ENCODE measurements at regions not wholly inside any gene's neighbourhood (a gene's known extent, or its start where the extent isn't known, plus 50 kb on each side); places are given as distances from the start of the nearest gene placed in this dataset.

DNA sequence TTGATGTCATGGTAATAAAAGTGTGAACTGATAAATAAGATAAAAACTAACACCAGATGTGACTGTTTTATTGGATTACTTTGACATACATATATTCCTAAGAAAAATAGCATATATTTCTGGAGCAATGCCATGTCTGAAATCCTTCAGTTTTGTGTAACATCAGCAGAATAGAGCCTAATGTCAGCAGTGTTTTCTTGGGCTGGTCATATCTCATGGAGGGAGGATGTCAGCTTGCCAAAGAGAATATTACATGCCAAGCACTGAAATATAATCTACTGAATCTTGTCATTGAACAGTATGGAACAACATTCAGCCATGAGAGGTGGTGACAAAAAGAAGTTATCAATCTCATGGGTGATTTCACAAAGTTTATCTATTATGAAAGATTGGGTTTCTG is 220.3 kb downstream of the KLHL28 start:
- no TSS peak for BruUV-seq (replicated peaks)

DNA sequence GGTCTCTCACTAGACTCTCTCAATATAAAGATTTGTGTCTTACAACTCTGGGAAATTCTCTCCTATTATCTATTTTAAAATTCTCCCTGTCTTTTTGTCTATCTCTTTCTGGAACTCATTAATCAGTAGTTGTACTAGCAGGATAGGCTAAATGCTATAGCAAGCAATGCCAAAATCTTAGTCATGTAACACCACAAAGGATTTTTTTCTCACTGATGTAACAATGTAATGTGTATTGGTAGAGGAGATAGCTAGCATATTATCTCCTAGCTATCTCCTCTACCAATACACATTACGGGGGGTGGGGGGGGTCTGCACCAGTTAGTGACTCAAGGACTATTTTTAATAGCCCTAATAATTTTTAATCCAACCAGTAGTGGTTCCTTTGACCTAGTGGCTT is 225.4 kb downstream of the KLHL28 start:
- intact Hi-C loops (cut with micrococcal nuclease; ENCODE audit: unreplicated experiment) = no loop called here
- Histone ChIP-seq H3K36me3 (ENCODE audit: insufficient read depth, low read length, poor library complexity, severe bottlenecking) (no peaks in the 10 kb centered on the region), H3K9me3 (ENCODE audit: low read depth, low read length, poor library complexity, severe bottlenecking) (no peaks in the 10 kb centered on the region), H3K4me1 (ENCODE audit: insufficient read depth, low read length, poor library complexity, severe bottlenecking) (no peaks in the 10 kb centered on the region), H3K4me3 (ENCODE audit: low read depth, low read length, poor library complexity, severe bottlenecking) (no peak overlapping the region), H3K27ac (ENCODE audit: low read depth, low read length, poor library complexity, severe bottlenecking) (no peak overlapping the region), H3K27me3 (replicated peaks; ENCODE audit: insufficient read depth, low read depth, low read length, poor library complexity) (no peaks in the 10 kb centered on the region)
- CTCF ChIA-PET = no interaction called here
- POLR2A ChIA-PET (ENCODE audit: low non-redundant PET) = no interaction called here
- no peak for DNase-seq (ENCODE audit: low spot score)
- TF ChIP-seq, protein P1, sequence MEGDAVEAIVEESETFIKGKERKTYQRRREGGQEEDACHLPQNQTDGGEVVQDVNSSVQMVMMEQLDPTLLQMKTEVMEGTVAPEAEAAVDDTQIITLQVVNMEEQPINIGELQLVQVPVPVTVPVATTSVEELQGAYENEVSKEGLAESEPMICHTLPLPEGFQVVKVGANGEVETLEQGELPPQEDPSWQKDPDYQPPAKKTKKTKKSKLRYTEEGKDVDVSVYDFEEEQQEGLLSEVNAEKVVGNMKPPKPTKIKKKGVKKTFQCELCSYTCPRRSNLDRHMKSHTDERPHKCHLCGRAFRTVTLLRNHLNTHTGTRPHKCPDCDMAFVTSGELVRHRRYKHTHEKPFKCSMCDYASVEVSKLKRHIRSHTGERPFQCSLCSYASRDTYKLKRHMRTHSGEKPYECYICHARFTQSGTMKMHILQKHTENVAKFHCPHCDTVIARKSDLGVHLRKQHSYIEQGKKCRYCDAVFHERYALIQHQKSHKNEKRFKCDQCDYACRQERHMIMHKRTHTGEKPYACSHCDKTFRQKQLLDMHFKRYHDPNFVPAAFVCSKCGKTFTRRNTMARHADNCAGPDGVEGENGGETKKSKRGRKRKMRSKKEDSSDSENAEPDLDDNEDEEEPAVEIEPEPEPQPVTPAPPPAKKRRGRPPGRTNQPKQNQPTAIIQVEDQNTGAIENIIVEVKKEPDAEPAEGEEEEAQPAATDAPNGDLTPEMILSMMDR (conservative IDR thresholded peaks at IDR 0.05; ENCODE audit: low read depth, low read length) = no peak
- TF ChIP-seq EZH2 (IDR thresholded peaks at IDR 0.05; ENCODE audit: borderline replicate concordance, low read depth, low read length, poor library complexity, severe bottlenecking) = no peak
- BruUV-seq (replicated peaks) = no TSS peak

More for the DNA sequence above, 220.3 kb downstream of the KLHL28 start:
- ChIA-PET CTCF (no interaction called here), POLR2A (ENCODE audit: low non-redundant PET) (no interaction called here)
- no peak overlapping the region for H3K27ac ChIP-seq (ENCODE audit: low read depth, low read length, poor library complexity, severe bottlenecking)
- no peaks in the 10 kb centered on the region for H3K27me3 ChIP-seq (replicated peaks; ENCODE audit: insufficient read depth, low read depth, low read length, poor library complexity)
- no peaks in the 10 kb centered on the region for H3K4me1 ChIP-seq (ENCODE audit: insufficient read depth, low read length, poor library complexity, severe bottlenecking)
- intact Hi-C loops (cut with micrococcal nuclease; ENCODE audit: unreplicated experiment) = no loop called here
- H3K9me3 ChIP-seq (ENCODE audit: low read depth, low read length, poor library complexity, severe bottlenecking) = no peaks in the 10 kb centered on the region
- no peak for DNase-seq (ENCODE audit: low spot score)
- H3K36me3 ChIP-seq (ENCODE audit: insufficient read depth, low read length, poor library complexity, severe bottlenecking) = no peaks in the 10 kb centered on the region
- TF ChIP-seq, protein P1 (conservative IDR thresholded peaks at IDR 0.05; ENCODE audit: low read depth, low read length) = no peak
- no peak for TF ChIP-seq EZH2 (IDR thresholded peaks at IDR 0.05; ENCODE audit: borderline replicate concordance, low read depth, low read length, poor library complexity, severe bottlenecking)
- no peak overlapping the region for H3K4me3 ChIP-seq (ENCODE audit: low read depth, low read length, poor library complexity, severe bottlenecking)

DNA sequence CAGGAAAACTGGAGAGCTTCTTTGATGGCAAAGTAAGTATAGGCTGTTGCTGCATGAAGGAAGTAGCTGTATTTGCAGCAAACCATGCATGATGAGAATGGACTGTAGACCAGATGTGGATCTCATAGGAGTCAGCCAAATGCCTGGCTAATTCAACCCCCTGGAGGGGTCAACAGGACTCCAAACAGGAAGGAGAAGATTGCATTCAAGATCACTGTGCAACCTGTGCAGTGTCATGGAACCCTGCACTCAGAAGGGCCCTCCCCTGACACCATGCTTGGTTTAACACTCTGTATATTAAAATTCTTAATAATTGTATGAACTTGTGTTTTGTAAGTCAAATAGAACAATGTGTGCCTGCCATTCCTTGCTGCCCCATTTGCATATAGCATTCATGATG is 225.1 kb upstream of the FSCB start:
- Histone ChIP-seq H3K36me3 (ENCODE audit: insufficient read depth, low read length, poor library complexity, severe bottlenecking) (no peaks in the 10 kb centered on the region), H3K9me3 (ENCODE audit: low read depth, low read length, poor library complexity, severe bottlenecking) (no peaks in the 10 kb centered on the region), H3K27ac (ENCODE audit: low read depth, low read length, poor library complexity, severe bottlenecking) (no peak overlapping the region), H3K27me3 (replicated peaks; ENCODE audit: insufficient read depth, low read depth, low read length, poor library complexity) (no peaks in the 10 kb centered on the region), H3K4me3 (ENCODE audit: low read depth, low read length, poor library complexity, severe bottlenecking) (no peak overlapping the region), H3K4me1 (ENCODE audit: insufficient read depth, low read length, poor library complexity, severe bottlenecking) (no peaks in the 10 kb centered on the region)
- intact Hi-C loops (cut with micrococcal nuclease; ENCODE audit: unreplicated experiment) = no loop called here
- no TSS peak for BruUV-seq (replicated peaks)
- DNase-seq (ENCODE audit: low spot score) = no peak
- POLR2A ChIA-PET (ENCODE audit: low non-redundant PET) = no interaction called here
- no peak for TF ChIP-seq EZH2 (IDR thresholded peaks at IDR 0.05; ENCODE audit: borderline replicate concordance, low read depth, low read length, poor library complexity, severe bottlenecking)
- TF ChIP-seq, protein P1 (conservative IDR thresholded peaks at IDR 0.05; ENCODE audit: low read depth, low read length) = no peak
- CTCF ChIA-PET = no interaction called here
